Endothelial cell of umbilical vein (primary cell): ENCODE measurements at regions not wholly inside any gene's neighbourhood (a gene's known extent, or its start where the extent isn't known, plus 50 kb on each side); places are given as distances from the start of the nearest gene placed in this dataset.

Experiments
- BruUV-seq: library from RNA; stranded (reverse); fragments of 400-500 nt; replicated peaks from 2 replicates; lab custom pipeline; 2021; lab: Mats Ljungman, UMichigan
- CTCF ChIA-PET: fragments of 300-600, 350-600 bp; sonication (Branson Sonifier 250); formaldehyde crosslinking; loops from one replicate; lab custom pipeline; 2021; ENCODE audit warnings: antibody characterized with exemption, inconsistent platforms; lab: Charles Lee
- POLR2A ChIA-PET: fragments of 300-600, 350-600 bp; sonication (Branson Sonifier 250); formaldehyde crosslinking; loops from one replicate; lab custom pipeline; 2021; ENCODE audit warnings: antibody characterized with exemption, inconsistent platforms; lab: Charles Lee
- DNase-seq: peaks from one replicate; pipeline ENCODE4 v3.0.0-alpha.2; 2011; ENCODE audit warnings: low read depth, low spot score
- FAIRE-seq: peaks from 2 replicates; lab custom pipeline; 2011; peaks lifted over from hg19 to GRCh38; lab: Jason Lieb, UNC
- H2AFZ ChIP-seq: 2 replicates; pipeline ENCODE4 v1.6.0; 2012; ENCODE audit warnings: low read depth, low read length, control low read depth, inconsistent platforms
- H3K27ac ChIP-seq: 2 replicates; pipeline ENCODE4 v1.5.1; 2011; ENCODE audit warnings: low read depth, mild to moderate bottlenecking, control low read depth, low read length, moderate library complexity; ENCODE audit not compliant: insufficient read depth
- H3K27me3 ChIP-seq, 2 experiments: 2 replicates each; pipeline versions ENCODE4 v1.6.0 to v1.6.1; 2011; ENCODE audit warnings: low read length in 2 of 2, mixed read lengths in 1 of 2; ENCODE audit not compliant: control insufficient read depth in 2 of 2, insufficient read depth in 2 of 2
- H3K36me3 ChIP-seq, 2 experiments: 2 replicates in 1 of 2; 3 replicates in 1 of 2; pipeline ENCODE4 v1.5.1; 2011; ENCODE audit warnings: low read length in 2 of 2, mild to moderate bottlenecking in 1 of 2, moderate library complexity in 1 of 2; ENCODE audit not compliant: control insufficient read depth in 2 of 2, insufficient read depth in 2 of 2; ENCODE audit errors: extremely low read depth in 1 of 2
- H3K4me1 ChIP-seq: 3 replicates; pipeline ENCODE4 v1.5.1; 2011; ENCODE audit warnings: mild to moderate bottlenecking, low read length; ENCODE audit not compliant: control insufficient read depth, insufficient read depth; ENCODE audit errors: extremely low read depth
- H3K4me2 ChIP-seq: 2 replicates; pipeline ENCODE4 v1.6.1; 2011; ENCODE audit warnings: low read length, control low read depth, mixed read lengths; ENCODE audit not compliant: insufficient read depth
- H3K4me3 ChIP-seq, 3 experiments: fragments of 200-600 bp in 1 of 3; sonication (generic), shearing (Covaris generic) in 1 of 3; replicated peaks in 1 of 3; 2 replicates each; pipeline ENCODE4 v1.5.1; 2011 to 2016; ENCODE audit warnings: control low read depth in 3 of 3, low read length in 3 of 3, mild to moderate bottlenecking in 2 of 3, inconsistent platforms in 1 of 3, low read depth in 1 of 3, moderate library complexity in 1 of 3; ENCODE audit not compliant: insufficient read depth in 1 of 3
- H3K79me2 ChIP-seq: 2 replicates; pipeline ENCODE4 v1.6.0; 2012; ENCODE audit warnings: low read length, inconsistent platforms; ENCODE audit not compliant: control insufficient read depth, insufficient read depth
- H3K9ac ChIP-seq: replicated peaks from 2 replicates; pipeline ENCODE3; 2011; ENCODE audit warnings: low read length, control low read depth; ENCODE audit not compliant: insufficient read depth; ENCODE audit errors: extremely low read depth
- H3K9me1 ChIP-seq: replicated peaks from 3 replicates; pipeline ENCODE4 v1.6.0; 2011; ENCODE audit warnings: mild to moderate bottlenecking, low read length; ENCODE audit not compliant: control insufficient read depth, insufficient read depth; ENCODE audit errors: extremely low read depth
- H3K9me3 ChIP-seq: replicated peaks from 2 replicates; pipeline ENCODE4 v1.5.1; 2012; ENCODE audit warnings: low read length, inconsistent platforms; ENCODE audit not compliant: control insufficient read depth, insufficient read depth
- H4K20me1 ChIP-seq: replicated peaks from 2 replicates; pipeline ENCODE3; 2011; ENCODE audit warnings: mild to moderate bottlenecking, low read length; ENCODE audit not compliant: control insufficient read depth, insufficient read depth; ENCODE audit errors: extremely low read depth
- EZH2 ChIP-seq: IDR thresholded peaks from 2 replicates; pipeline ENCODE4 v1.6.1; 2012; ENCODE audit warnings: borderline replicate concordance, low read depth, mild to moderate bottlenecking, moderate library complexity, low read length, inconsistent platforms; ENCODE audit not compliant: severe bottlenecking
- FOS ChIP-seq: IDR thresholded peaks from 2 replicates; pipeline ENCODE4 v1.6.1; 2011; ENCODE audit warnings: mild to moderate bottlenecking, low read length, moderate library complexity, borderline replicate concordance; ENCODE audit not compliant: insufficient read depth
- GATA2 ChIP-seq: IDR thresholded peaks from 2 replicates; pipeline ENCODE4 v1.7.0; 2011; ENCODE audit warnings: low read depth, mild to moderate bottlenecking, moderate library complexity, mixed read lengths, low read length; ENCODE audit not compliant: insufficient read length, insufficient read depth
- JUN ChIP-seq: IDR thresholded peaks from 2 replicates; pipeline ENCODE4 v1.6.1; 2011; ENCODE audit warnings: borderline replicate concordance, low read depth; ENCODE audit not compliant: insufficient read length, insufficient read depth
- MYC ChIP-seq: IDR thresholded peaks from one replicate; pipeline ENCODE4 v1.6.1; 2011; ENCODE audit warnings: mild to moderate bottlenecking, low read depth, low read length
- POLR2A ChIP-seq: IDR thresholded peaks from 2 replicates; pipeline ENCODE4 v1.6.1; 2012; ENCODE audit warnings: low read depth, mild to moderate bottlenecking, control low read depth, low read length
- POLR2AphosphoS5 ChIP-seq: IDR thresholded peaks from 2 replicates; pipeline ENCODE4 v1.6.1; 2012; ENCODE audit warnings: low read depth, mild to moderate bottlenecking, control low read depth, low read length, moderate library complexity; ENCODE audit not compliant: insufficient read depth
- dilution Hi-C: fragments of 300-500 bp; cut with MboI; formaldehyde crosslinking; loops from one replicate; pipeline ENCODE4 v1.15.0; 2019; ENCODE audit warnings: low sequenced_read_pairs; ENCODE audit not compliant: extremely low pct_ligation_motif_present
- intact Hi-C: fragments of 100-400 bp; cut with micrococcal nuclease; formaldehyde crosslinking; loops from one replicate; pipeline ENCODE4 v1.10.0; 2022
- TF ChIP-seq, protein P1 (sequence below), 2 donors: IDR thresholded peaks; 1 replicate in 1 of 2; 2 replicates in 1 of 2; pipeline ENCODE4 v1.5.1; 2011; ENCODE audit warnings: low read length in 2 of 2, mild to moderate bottlenecking in 2 of 2, moderate library complexity in 2 of 2, control low read depth in 1 of 2, inconsistent platforms in 1 of 2, low read depth in 1 of 2; ENCODE audit not compliant: insufficient read depth in 1 of 2; ENCODE audit errors: extremely low read depth in 1 of 2
- TF ChIP-seq, protein P2 (sequence below): IDR thresholded peaks from 2 replicates; pipeline ENCODE4 v1.6.1; 2011; ENCODE audit not compliant: insufficient read depth, insufficient read length

DNA sequence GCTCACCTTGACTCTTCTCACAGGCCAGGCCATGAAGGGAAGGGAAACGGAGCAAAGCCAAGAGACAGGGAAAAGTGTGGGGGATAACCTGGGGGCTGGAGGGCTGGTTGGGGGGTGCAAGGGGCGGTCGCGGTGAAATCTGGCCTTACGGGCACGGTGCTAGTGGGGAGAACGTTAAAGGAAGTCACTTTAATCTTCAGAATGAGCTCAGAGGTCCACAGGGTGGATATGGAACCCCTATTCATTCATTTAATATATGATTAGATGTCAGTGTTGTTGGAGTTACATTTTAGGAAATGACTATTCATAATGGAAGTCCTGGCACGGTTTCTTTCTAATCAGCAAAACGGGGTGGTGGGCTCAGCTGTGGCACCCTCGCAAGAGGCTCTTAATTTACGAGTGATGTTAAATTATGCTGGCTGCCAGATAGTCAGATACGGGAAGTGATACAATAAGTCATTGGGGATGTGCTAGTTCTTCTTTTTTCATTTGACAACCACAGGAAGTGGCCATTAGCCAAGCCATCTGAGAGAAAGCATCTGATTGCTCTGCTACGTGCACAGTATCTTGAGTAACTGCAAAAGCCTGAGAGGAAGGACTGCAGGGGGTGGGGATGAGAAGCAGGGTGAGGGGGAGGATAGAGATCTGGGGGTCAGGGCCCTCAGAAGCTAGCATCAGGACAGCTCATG lies 253.0 kb downstream of the QKI start:
- Histone ChIP-seq H3K9ac (no peak overlapping the region), H3K4me2 (no peak overlapping the region), H3K4me1 (no peaks in the 10 kb centered on the region), H3K9me3 (no peaks in the 10 kb centered on the region), H3K79me2 (no peaks in the 10 kb centered on the region), H3K27ac (no peak overlapping the region), H3K4me3 (no peak overlapping the region), H2AFZ (no peak overlapping the region), H3K27me3 (no peaks in the 10 kb centered on the region), H3K9me1 (no peaks in the 10 kb centered on the region), H4K20me1 (no peaks in the 10 kb centered on the region), H3K36me3 (no peaks in the 10 kb centered on the region)
- DNase-seq = no peak
- ChIA-PET CTCF (no interaction called here), POLR2A (no interaction called here)
- no peak for FAIRE-seq
- dilution Hi-C loops = no loop called here
- BruUV-seq = no TSS peak
- TF ChIP-seq POLR2A = no peak
- TF ChIP-seq, protein P1, sequence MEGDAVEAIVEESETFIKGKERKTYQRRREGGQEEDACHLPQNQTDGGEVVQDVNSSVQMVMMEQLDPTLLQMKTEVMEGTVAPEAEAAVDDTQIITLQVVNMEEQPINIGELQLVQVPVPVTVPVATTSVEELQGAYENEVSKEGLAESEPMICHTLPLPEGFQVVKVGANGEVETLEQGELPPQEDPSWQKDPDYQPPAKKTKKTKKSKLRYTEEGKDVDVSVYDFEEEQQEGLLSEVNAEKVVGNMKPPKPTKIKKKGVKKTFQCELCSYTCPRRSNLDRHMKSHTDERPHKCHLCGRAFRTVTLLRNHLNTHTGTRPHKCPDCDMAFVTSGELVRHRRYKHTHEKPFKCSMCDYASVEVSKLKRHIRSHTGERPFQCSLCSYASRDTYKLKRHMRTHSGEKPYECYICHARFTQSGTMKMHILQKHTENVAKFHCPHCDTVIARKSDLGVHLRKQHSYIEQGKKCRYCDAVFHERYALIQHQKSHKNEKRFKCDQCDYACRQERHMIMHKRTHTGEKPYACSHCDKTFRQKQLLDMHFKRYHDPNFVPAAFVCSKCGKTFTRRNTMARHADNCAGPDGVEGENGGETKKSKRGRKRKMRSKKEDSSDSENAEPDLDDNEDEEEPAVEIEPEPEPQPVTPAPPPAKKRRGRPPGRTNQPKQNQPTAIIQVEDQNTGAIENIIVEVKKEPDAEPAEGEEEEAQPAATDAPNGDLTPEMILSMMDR (IDR thresholded peaks at IDR 0.05; ENCODE audit: extremely low read depth in 1 of 2, insufficient read depth in 1 of 2, low read depth in 1 of 2, low read length in 2 of 2) = no peak
- no peak for TF ChIP-seq FOS
- TF ChIP-seq MYC = no peak
- TF ChIP-seq, protein P2, sequence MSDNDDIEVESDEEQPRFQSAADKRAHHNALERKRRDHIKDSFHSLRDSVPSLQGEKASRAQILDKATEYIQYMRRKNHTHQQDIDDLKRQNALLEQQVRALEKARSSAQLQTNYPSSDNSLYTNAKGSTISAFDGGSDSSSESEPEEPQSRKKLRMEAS = no peak
- TF ChIP-seq JUN = no peak
- TF ChIP-seq POLR2AphosphoS5 = no peak
- no peak for TF ChIP-seq EZH2
- no peak for TF ChIP-seq GATA2
- intact Hi-C loops = no loop called here
